Muscle layer of duodenum (tissue), 2 donors: ENCODE measurements at regions not wholly inside any gene's neighbourhood (a gene's known extent, or its start where the extent isn't known, plus 50 kb on each side); places are given as distances from the start of the nearest gene placed in this dataset.
"Not testable (repeated sequence)": the region's sequence is repeated elsewhere in the genome, so short reads cannot be mapped to it uniquely, and the experiment has no call there.

ENCODE experiments used
- H3K27ac ChIP-seq: one replicate; pipeline ENCODE4 v1.7.0; 2013; ENCODE audit warnings: mild to moderate bottlenecking, low read length
- H3K27me3 ChIP-seq: one replicate; pipeline ENCODE4 v1.7.0; 2013; ENCODE audit warnings: low read depth, mild to moderate bottlenecking, control low read depth, low read length
- H3K36me3 ChIP-seq, 2 donors: one replicate each; pipeline ENCODE4 v1.7.0; 2013; ENCODE audit warnings: low read length in 2 of 2, control low read depth in 1 of 2, mild to moderate bottlenecking in 1 of 2; ENCODE audit not compliant: insufficient read depth in 2 of 2, control insufficient read depth in 1 of 2
- H3K4me1 ChIP-seq, 2 donors: one replicate each; pipeline ENCODE4 v1.7.0; 2013; ENCODE audit warnings: low read length in 2 of 2, mild to moderate bottlenecking in 2 of 2, control low read depth in 1 of 2, moderate library complexity in 1 of 2; ENCODE audit not compliant: insufficient read depth in 2 of 2, control insufficient read depth in 1 of 2
- H3K4me3 ChIP-seq, 2 donors: one replicate each; pipeline ENCODE4 v1.7.0; 2013; ENCODE audit warnings: low read length in 2 of 2, low read depth in 1 of 2, mild to moderate bottlenecking in 1 of 2
- H3K9me3 ChIP-seq, 2 donors: one replicate each; pipeline ENCODE4 v1.7.0; 2013; ENCODE audit warnings: low read length in 2 of 2, control low read depth in 1 of 2, mild to moderate bottlenecking in 1 of 2; ENCODE audit not compliant: control insufficient read depth in 1 of 2
- donor health status: healthy.

DNA sequence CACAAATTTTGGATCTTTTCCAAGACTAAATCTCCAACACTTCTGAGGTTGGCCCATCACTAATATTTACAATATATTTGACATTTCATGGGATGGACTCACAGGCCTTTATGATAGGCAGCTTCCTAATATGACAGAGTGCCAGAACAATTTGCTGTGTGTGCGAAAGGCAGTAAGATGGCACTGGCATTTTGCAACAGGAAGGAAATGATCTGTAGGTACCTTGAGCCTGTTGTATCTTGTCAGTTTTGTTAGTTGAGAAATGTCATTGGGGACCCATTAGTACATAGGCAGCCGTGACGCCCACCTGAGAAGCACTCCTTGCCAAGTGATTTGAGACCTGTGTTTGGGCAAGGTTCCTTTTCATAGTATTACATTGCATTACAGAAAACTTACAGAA is 153.4 kb upstream of the HEY2 start:
- H3K36me3 ChIP-seq: no peaks in the 10 kb centered on the region
- no peak overlapping the region for H3K27ac ChIP-seq
- no peaks in the 10 kb centered on the region for H3K9me3 ChIP-seq
- no peaks in the 10 kb centered on the region for H3K27me3 ChIP-seq
- no peaks in the 10 kb centered on the region for H3K4me1 ChIP-seq
- H3K4me3 ChIP-seq: no peak overlapping the region

GRCh38 chr6:125597411-125598253 is 151.8 kb upstream of the HEY2 start:
- no peak overlapping the region for H3K27ac ChIP-seq
- H3K36me3 ChIP-seq: no peaks in the 10 kb centered on the region
- no peaks in the 10 kb centered on the region for H3K9me3 ChIP-seq
- H3K27me3 ChIP-seq: no peaks in the 10 kb centered on the region
- no peaks in the 10 kb centered on the region for H3K4me1 ChIP-seq
- no peak overlapping the region for H3K4me3 ChIP-seq

DNA sequence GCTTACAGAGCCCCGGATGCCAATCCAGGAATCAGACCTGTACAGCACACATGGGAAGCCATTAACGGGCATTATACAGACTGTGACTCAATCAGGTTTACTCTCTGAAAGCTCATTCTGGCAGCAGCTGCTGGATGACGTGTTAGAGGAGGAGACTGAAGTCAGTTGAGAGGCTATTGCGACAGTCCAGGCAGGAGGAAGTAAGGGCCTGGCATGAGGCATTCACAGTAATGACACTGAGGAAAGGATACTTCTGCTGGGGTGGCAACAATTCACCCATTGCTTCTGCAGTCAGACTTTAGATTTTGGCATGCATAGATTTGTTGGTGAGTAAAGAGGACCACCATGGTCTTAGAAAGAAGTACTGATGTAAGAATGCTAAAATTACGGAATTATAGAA is 151.0 kb upstream of the HEY2 start:
- H3K27ac ChIP-seq: no peak overlapping the region
- no peaks in the 10 kb centered on the region for H3K27me3 ChIP-seq

DNA sequence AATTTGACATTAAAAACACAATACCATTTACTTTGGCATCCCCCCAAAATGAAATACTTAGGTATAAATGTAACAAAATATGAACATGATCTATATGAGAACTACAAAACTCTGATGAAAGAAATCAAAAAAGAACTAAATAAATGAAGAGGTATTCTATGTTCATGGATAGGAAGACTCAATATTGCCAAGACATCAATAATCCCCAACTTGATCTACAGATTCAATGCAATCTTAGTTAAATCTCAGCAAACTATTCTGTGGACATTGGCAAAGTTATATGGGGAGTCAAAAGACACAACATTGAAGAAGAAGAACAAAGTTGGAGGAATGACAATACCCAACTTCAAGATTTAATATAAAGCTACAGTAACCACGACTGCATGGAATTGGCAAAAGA is 145.2 kb upstream of the HEY2 start:
- H3K27ac ChIP-seq: no peak overlapping the region
- H3K27me3 ChIP-seq: no peaks in the 10 kb centered on the region
- no peaks in the 10 kb centered on the region for H3K4me1 ChIP-seq
- no peak overlapping the region for H3K4me3 ChIP-seq
- peaks cover 0 to 4% of the 10 kb centered on the region in 2 donors for H3K9me3 ChIP-seq
- no peaks in the 10 kb centered on the region for H3K36me3 ChIP-seq

More for the DNA sequence above, 151.0 kb upstream of the HEY2 start:
- H3K4me1 ChIP-seq: no peaks in the 10 kb centered on the region
- no peak overlapping the region for H3K4me3 ChIP-seq
- H3K36me3 ChIP-seq: no peaks in the 10 kb centered on the region
- H3K9me3 ChIP-seq: no peaks in the 10 kb centered on the region

GRCh38 chr6:125611573-125612344 is 137.7 kb upstream of the HEY2 start:
- peak overlapping the region; percentile 27 to 38 for H3K4me3 ChIP-seq
- peaks cover 0 to 10% of the 10 kb centered on the region in 2 donors for H3K4me1 ChIP-seq
- H3K36me3 ChIP-seq: no peaks in the 10 kb centered on the region
- H3K27me3 ChIP-seq: no peaks in the 10 kb centered on the region
- H3K9me3 ChIP-seq: no peaks in the 10 kb centered on the region
- no peak overlapping the region for H3K27ac ChIP-seq

GRCh38 chr6:125612345-125612846 is 137.0 kb upstream of the HEY2 start:
- H3K4me3 ChIP-seq: no peak overlapping the region
- no peaks in the 10 kb centered on the region for H3K27me3 ChIP-seq
- no peaks in the 10 kb centered on the region for H3K36me3 ChIP-seq
- H3K27ac ChIP-seq: no peak overlapping the region
- H3K4me1 ChIP-seq: peaks cover 0 to 10% of the 10 kb centered on the region in 2 donors
- H3K9me3 ChIP-seq: no peaks in the 10 kb centered on the region

GRCh38 chr6:125618629-125619028 is 130.8 kb upstream of the HEY2 start:
- H3K27ac ChIP-seq: no peak overlapping the region
- H3K36me3 ChIP-seq: no peaks in the 10 kb centered on the region
- H3K27me3 ChIP-seq: no peaks in the 10 kb centered on the region
- H3K9me3 ChIP-seq: no peaks in the 10 kb centered on the region
- no peaks in the 10 kb centered on the region for H3K4me1 ChIP-seq
- H3K4me3 ChIP-seq: no peak overlapping the region

DNA sequence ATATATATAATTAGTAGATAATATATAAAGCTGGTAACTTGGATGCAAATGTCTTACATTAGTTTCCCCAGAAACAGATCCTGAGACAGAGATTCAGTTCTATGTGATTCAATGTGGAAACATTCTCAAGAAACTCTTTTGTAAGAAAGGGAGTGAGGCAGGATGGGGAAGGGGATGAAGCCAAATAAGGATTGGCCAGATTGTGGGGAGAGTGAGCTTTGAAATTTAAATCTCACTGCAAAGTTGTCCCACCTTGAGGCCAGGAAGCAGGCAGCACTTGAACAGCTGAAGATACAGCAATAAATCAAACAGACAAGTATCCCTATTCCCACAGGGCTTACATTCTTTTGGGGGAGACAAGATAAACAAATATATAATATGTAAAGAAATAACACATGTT is 126.3 kb upstream of the HEY2 start:
- Histone ChIP-seq H3K27ac (no peak overlapping the region), H3K36me3 (no peaks in the 10 kb centered on the region), H3K4me1 (no peaks in the 10 kb centered on the region), H3K9me3 (no peaks in the 10 kb centered on the region), H3K4me3 (no peak overlapping the region), H3K27me3 (no peaks in the 10 kb centered on the region)

DNA sequence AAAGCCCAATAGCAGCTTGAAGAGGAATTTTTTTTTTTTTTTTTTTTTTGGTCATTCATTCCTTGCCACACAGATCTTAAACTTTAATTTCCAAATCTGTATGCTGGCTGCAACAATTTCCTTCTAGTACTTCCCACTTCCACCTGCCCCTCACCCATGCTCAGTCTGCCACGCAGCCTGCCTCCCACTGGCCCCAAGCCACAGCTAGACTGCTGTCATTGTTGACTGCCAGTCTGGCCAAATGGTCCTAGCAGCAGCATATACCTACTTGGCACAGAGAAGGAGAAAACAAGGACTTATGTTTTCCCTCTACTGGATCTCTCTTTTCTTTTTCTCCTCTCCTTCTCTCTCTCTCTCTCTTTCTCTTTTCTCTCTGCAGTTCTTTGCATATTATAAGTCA is 118.3 kb upstream of the HEY2 start:
- no peaks in the 10 kb centered on the region for H3K4me1 ChIP-seq
- H3K9me3 ChIP-seq: no peaks in the 10 kb centered on the region
- no peak overlapping the region for H3K27ac ChIP-seq
- H3K27me3 ChIP-seq: no peaks in the 10 kb centered on the region
- H3K36me3 ChIP-seq: no peaks in the 10 kb centered on the region
- no peak overlapping the region for H3K4me3 ChIP-seq

- not testable (repeated sequence) for H3K27ac ChIP-seq, H3K36me3 ChIP-seq, H3K27me3 ChIP-seq, H3K9me3 ChIP-seq, H3K4me3 ChIP-seq, H3K4me1 ChIP-seq
Measured at GRCh38 chr6:125636011-125636410, 113.4 kb upstream of the HEY2 start.

DNA sequence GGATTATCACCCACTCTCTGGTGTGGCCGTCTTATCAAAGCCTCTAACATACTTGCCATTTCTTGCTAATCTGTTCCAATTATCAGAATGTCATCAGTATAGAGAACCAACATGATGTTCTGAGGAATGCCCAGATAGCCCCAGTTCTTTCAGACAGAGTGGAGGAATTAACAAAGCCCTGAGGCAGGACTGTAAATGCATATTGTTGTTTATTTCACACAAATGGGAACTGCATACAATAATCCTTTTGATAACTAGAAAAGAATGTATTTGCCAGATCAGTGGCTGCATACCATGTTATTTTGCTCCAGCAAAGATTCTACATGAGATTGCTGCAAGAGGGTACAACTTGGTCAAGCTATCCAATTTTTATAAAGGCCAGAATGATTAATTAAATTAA is 112.8 kb upstream of the HEY2 start:
- no peaks in the 10 kb centered on the region for H3K36me3 ChIP-seq
- H3K27ac ChIP-seq: no peak overlapping the region
- no peaks in the 10 kb centered on the region for H3K9me3 ChIP-seq
- H3K4me3 ChIP-seq: no peak overlapping the region
- no peaks in the 10 kb centered on the region for H3K27me3 ChIP-seq
- no peaks in the 10 kb centered on the region for H3K4me1 ChIP-seq
